ENCODE measurements at regions not wholly inside any gene's neighbourhood (a gene's known extent, or its start where the extent isn't known, plus 50 kb on each side); places are given as distances from the start of the nearest gene placed in this dataset.

DNA sequence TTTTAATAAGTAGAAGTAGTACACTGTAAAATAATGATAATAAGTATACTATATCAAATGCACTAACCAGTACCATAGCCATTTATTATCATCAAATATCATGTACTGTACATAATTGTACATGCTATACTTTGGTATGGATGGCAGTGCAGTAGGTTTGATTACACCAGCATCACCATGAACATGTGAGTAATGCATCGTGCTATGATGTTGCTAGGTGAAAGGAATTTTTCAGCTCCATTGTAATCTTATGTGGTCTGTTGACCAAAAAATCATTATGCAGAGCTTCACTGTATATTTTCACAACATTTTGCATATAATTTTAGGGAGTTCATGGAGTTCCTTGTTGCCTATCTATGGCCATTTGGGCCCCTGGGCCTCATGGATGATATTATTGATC lies 72.2 kb upstream of the HMHB1 start:
- H3K27ac Mint-ChIP-seq: no peak overlapping the region
- ATAC-seq (replicated peaks) (no peak), DNase-seq (no peak)

DNA sequence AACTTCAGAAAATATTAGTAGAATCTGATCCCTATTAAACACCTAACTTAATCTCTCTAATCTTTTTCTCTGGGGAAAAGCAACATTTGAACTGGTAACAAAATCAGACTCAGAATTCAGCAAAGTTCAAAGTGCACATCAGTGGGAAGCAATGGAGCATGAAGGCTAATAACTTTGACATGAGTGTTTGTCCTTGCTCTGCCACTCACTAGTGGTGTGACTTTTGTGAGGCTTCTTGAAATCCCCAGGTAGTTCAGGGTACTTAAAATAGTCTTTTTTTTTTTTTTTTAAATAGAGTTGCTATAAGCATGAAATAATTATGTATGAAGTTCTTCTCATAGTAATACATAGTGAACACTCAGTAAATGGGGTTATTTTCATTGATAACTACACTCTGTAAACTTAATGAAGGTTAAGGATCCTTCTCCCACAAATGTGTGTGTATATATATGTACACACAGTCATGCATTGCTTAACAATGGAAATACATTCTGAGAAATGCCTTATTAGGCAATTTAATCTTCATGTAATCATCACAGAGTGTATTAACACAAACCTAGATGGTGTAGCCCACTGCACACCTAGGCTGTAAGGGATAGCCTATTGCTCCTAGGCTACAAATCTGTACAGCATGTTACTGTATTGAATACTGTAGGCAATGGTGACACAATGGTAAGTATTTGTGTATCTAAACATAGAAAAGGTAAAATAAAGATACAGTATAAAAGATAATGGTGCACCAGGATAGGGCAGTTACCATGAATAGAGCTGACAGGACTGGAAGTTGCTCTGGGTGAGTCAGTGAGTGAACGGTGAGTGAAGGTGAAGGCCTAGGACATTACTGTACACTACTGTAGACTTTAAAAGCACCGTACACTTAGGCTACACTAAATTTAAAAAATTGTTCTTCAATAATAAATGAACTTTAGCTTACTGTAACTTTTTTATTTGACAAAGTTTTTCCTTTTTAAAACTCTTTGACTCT lies 73.3 kb upstream of the HMHB1 start:
- no peak overlapping the region for H3K4me3 Mint-ChIP-seq
- peaks cover 6 to 18% of the 10 kb centered on the region in 2 donors for H3K4me1 Mint-ChIP-seq
- H3K36me3 Mint-ChIP-seq: no peaks in the 10 kb centered on the region
- no peaks in the 10 kb centered on the region for H3K27me3 Mint-ChIP-seq
- DNase-seq (no peak), ATAC-seq (replicated peaks) (no peak)
- H3K27ac Mint-ChIP-seq: no peak overlapping the region
- no peaks in the 10 kb centered on the region for H3K9me3 Mint-ChIP-seq

More for the DNA sequence above, 72.2 kb upstream of the HMHB1 start:
- Mint-ChIP-seq H3K4me3 (no peak overlapping the region), H3K36me3 (no peaks in the 10 kb centered on the region), H3K9me3 (no peaks in the 10 kb centered on the region), H3K27me3 (peaks cover 0 to 6% of the 10 kb centered on the region in 2 donors), H3K4me1 (peaks cover 6 to 18% of the 10 kb centered on the region in 2 donors)

DNA sequence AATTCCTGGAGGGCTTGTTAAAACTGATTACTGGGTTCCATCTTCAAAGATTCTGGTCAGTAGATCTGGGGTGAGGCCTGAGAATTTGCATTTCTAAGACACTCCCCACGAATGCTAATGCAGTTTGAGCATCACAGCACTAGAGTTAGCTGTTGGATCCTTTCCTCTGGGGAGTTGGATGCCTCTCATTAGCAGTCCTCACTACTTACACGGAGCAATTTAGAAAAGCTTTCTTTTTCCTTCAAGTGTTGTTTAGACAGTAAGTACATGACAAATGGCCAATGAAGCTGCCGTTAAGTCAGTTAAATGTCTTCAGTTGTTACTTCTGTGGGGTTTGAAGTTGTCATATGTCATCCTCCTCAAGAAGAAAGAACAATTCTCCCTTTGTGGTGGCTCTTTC lies 74.9 kb upstream of the HMHB1 start:
- Mint-ChIP-seq H3K4me3 (no peak overlapping the region), H3K36me3 (no peaks in the 10 kb centered on the region), H3K27ac (no peak overlapping the region), H3K27me3 (no peaks in the 10 kb centered on the region), H3K9me3 (no peaks in the 10 kb centered on the region), H3K4me1 (peaks cover 6 to 18% of the 10 kb centered on the region in 2 donors)
- ATAC-seq (replicated peaks) (no peak), DNase-seq (no peak)

DNA sequence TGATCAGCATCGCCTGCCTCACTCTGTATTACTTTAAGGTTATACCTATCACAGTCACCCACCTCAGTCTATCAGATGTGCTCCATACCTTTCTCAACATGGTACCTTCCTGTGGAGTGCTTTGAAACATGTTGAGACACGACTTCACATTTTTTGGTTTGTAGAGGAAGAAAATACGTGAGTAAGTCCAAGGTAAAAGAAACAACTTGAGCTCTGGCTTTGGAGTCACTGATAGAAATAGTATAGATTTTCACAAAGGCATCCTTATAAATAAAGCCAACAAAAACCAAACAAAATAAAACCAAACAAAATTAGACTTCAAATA lies 77.5 kb upstream of the HMHB1 start:
- no peaks in the 10 kb centered on the region for H3K9me3 Mint-ChIP-seq
- H3K4me3 Mint-ChIP-seq: no peak overlapping the region
- DNase-seq: no peak
- H3K27me3 Mint-ChIP-seq: no peaks in the 10 kb centered on the region
- H3K4me1 Mint-ChIP-seq: peaks cover 0 to 5% of the 10 kb centered on the region in 2 donors
- H3K36me3 Mint-ChIP-seq: no peaks in the 10 kb centered on the region
- no peak overlapping the region for H3K27ac Mint-ChIP-seq
- no peak for ATAC-seq (replicated peaks)

DNA sequence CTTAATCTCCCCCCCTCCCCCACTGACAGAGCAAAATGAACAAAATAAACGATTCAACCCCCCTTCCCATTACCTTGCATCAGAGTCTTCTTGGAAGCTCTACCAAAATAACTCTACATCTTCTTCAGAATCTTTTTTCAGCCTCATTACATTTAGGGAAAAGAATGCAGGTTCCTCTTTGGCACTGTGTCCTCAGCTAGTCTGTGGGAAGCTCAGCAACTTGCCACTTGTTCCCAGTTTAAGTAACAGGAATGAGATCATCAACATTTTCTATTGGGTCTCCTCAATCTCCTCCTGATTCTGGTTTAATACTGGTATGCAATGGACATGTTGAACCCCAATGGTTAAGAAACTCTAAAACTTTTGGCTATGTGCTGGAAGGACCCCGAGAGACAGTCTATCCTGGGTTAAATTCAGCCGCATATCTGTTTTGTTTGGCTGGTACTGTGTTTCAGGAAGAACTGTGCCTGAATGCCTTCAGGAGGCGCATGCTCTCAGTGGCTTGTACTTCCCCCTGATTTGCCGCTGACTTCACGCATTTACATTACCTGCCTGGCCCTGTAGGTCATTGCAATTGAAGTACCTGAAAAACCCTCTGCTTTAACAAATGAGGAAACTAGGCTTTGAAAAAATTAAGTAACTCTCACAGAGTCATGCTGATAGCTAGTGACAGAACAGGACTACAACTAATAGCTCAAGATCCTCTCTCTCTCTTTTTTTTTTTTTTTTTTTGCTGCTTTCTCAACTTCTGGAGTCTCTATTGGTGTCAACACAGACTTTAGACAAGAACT lies 78.1 kb upstream of the HMHB1 start:
- Mint-ChIP-seq H3K9me3 (peaks cover 0 to 2% of the 10 kb centered on the region in 2 donors), H3K4me1 (peaks cover 0 to 5% of the 10 kb centered on the region in 2 donors), H3K27ac (no peak overlapping the region), H3K4me3 (no peak overlapping the region), H3K27me3 (no peaks in the 10 kb centered on the region), H3K36me3 (no peaks in the 10 kb centered on the region)
- DNase-seq (no peak), ATAC-seq (replicated peaks) (no peak)

DNA sequence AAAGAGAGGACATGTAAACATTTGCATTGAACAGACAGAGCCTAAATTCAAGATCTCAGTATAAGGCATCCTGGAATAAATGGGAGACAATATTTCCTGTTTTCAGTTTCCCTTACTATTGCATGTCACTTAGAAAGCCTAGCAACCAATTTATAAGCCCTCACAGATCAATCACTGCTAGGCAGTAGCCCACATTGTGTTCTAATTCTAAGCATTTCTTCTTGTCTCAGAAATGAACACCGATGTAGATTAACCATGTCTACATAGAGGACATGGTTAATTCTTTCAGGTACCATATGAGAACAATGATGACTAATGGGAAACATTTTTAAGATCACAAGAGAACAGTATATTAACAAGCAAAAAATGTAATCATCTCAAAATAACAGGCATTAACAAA lies 79.6 kb upstream of the HMHB1 start:
- peaks cover 0 to 2% of the 10 kb centered on the region in 2 donors for H3K9me3 Mint-ChIP-seq
- no peaks in the 10 kb centered on the region for H3K36me3 Mint-ChIP-seq
- DNase-seq (no peak), ATAC-seq (replicated peaks) (no peak)
- no peaks in the 10 kb centered on the region for H3K4me1 Mint-ChIP-seq
- H3K27ac Mint-ChIP-seq: no peak overlapping the region
- no peaks in the 10 kb centered on the region for H3K27me3 Mint-ChIP-seq
- H3K4me3 Mint-ChIP-seq: no peak overlapping the region

DNA sequence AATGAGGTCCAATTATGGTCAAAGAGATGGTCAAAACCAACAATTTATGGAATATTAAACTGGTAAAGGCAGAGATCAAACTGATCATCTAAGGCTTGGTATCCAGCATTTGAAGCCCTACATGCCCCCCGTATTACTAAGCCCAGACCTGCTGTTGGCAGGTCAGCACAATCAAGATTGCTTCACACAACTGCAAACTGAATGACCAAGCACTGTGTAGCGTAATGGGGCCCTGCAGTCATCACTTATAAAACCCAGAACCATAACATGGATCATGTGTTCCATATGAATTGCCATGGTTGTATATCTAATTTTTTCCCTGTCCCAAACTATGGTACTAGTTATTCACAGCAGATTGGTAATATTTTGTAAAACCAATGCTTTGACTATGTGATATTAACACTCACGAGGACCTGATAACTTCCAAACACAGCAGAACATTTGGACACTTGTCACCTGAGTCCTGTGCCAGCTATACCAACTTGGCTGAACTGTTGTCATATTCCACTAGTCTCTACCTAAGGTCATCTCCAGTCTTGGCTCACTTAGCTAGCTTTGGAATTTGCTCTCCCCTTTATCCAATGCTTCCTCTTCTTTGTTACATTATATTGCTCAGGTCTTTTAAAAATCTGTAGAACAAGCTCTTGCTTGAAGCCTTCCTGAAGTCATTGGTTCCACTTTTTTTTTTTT lies 81.7 kb upstream of the HMHB1 start:
- peaks cover 0 to 4% of the 10 kb centered on the region in 2 donors for H3K9me3 Mint-ChIP-seq
- H3K4me3 Mint-ChIP-seq: no peak overlapping the region
- no peaks in the 10 kb centered on the region for H3K4me1 Mint-ChIP-seq
- no peaks in the 10 kb centered on the region for H3K27me3 Mint-ChIP-seq
- H3K27ac Mint-ChIP-seq: no peak overlapping the region
- peaks cover 0 to 4% of the 10 kb centered on the region in 2 donors for H3K36me3 Mint-ChIP-seq
- no peak for ATAC-seq (replicated peaks)
- no peak for DNase-seq

DNA sequence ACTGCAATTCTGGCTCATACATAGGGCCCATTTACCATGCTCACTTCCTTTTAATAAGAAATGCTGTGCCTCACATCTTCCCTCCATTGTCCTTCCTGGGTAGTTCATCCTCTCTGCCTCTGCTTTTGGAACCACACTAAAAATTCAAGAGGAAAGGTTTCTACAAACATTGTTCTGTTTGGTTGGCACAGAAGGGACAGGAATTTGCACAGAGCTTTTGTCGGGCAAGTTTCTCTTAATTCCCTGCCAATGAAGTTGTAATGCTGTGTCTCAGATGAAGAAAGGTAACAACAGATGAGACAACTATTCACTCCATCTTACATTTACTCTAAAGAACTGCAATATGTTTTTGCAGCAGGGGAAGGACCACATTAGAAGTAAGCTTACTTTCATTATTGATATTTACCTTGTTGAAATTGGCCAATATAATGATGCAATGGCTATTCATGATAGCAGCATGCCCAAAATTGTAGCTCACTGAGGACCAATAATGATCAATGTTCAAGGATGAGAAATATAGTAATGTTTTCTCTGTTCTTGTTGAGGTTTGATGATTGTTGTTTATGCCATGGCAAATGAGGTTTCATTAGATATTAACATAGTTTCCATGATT lies 82.5 kb upstream of the HMHB1 start:
- Mint-ChIP-seq H3K4me1 (no peaks in the 10 kb centered on the region), H3K27ac (no peak overlapping the region), H3K4me3 (no peak overlapping the region)

DNA sequence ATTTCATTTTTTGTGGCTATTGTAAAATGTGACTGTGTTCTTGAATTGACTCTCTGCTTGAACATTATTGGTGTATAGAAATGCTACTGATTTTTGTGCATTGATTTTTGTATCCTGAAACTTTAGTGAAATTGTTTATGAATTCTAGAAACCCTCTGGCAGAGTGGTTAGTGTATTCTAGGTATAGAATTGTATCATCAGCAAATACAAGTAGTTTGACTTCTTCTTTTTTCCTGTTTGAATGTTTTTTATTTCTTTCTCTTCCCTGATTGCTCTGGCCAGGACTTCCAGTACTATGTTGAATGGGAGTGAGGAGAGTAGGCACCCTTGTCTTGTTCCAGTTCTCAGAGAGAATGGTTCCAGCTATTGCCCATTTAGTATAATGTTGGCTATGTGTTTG lies 88.8 kb upstream of the HMHB1 start:
- Mint-ChIP-seq H3K36me3 (peaks cover 11 to 15% of the 10 kb centered on the region in 2 donors), H3K4me3 (no peak overlapping the region), H3K27ac (no peak overlapping the region), H3K27me3 (no peaks in the 10 kb centered on the region), H3K4me1 (no peaks in the 10 kb centered on the region), H3K9me3 (peaks cover 13 to 14% of the 10 kb centered on the region in 2 donors)
- ATAC-seq (replicated peaks) (no peak), DNase-seq (no peak)

More for the DNA sequence above, 82.5 kb upstream of the HMHB1 start:
- ATAC-seq (replicated peaks) (no peak), DNase-seq (no peak)
- Mint-ChIP-seq H3K36me3 (peaks cover 6 to 10% of the 10 kb centered on the region in 2 donors), H3K9me3 (peaks cover 7 to 10% of the 10 kb centered on the region in 2 donors), H3K27me3 (no peaks in the 10 kb centered on the region)

DNA sequence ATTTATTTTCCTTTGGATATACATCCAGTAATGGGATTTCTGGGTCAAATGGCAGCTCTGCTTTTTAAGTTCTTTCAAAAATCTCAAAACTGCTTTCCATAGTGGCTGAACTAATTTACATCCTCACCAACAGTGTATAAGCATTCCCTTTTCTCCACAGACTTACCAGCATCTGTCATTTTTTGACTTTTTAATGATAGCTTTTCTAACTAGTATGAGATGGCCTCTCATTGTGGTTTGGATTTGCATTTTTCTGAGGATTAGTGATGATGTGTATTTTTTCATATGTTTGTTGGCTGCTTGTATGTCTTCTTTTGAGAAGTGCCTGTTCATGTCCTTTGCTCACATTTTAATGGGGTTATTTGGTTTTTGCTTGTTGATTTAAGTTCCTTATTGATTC lies 90.0 kb upstream of the HMHB1 start:
- Mint-ChIP-seq H3K4me1 (no peaks in the 10 kb centered on the region), H3K4me3 (no peak overlapping the region)

DNA sequence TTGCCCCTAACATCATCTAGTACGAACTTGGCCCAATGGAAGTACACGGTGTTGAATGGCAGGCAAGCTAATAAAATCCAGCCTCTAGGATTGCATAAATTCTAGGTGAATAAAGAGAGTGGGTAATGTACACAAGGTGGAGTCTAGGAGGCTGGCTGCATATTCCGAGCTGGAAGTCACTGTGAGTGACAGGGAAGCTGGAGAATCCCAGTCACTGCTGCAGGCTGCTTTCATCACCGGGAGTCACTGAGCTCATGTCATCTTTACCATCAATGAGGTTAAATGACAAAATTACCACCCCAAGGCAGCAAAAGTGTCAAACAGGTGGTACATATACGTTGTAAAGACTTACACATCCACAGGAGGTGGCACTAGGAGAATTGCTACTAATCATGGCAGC lies 91.3 kb upstream of the HMHB1 start:
- no peaks in the 10 kb centered on the region for H3K4me1 Mint-ChIP-seq
- DNase-seq: no peak
- H3K9me3 Mint-ChIP-seq: peaks cover 13 to 14% of the 10 kb centered on the region in 2 donors
- no peak overlapping the region for H3K27ac Mint-ChIP-seq
- peaks cover 11 to 14% of the 10 kb centered on the region in 2 donors for H3K36me3 Mint-ChIP-seq
- H3K27me3 Mint-ChIP-seq: no peaks in the 10 kb centered on the region
- no peak for ATAC-seq (replicated peaks)
- H3K4me3 Mint-ChIP-seq: no peak overlapping the region

More for the DNA sequence above, 90.0 kb upstream of the HMHB1 start:
- H3K27ac Mint-ChIP-seq: no peak overlapping the region
- no peaks in the 10 kb centered on the region for H3K27me3 Mint-ChIP-seq
- peaks cover 11 to 15% of the 10 kb centered on the region in 2 donors for H3K36me3 Mint-ChIP-seq
- ATAC-seq (replicated peaks): no peak
- H3K9me3 Mint-ChIP-seq: peaks cover 13 to 14% of the 10 kb centered on the region in 2 donors
- no peak for DNase-seq

DNA sequence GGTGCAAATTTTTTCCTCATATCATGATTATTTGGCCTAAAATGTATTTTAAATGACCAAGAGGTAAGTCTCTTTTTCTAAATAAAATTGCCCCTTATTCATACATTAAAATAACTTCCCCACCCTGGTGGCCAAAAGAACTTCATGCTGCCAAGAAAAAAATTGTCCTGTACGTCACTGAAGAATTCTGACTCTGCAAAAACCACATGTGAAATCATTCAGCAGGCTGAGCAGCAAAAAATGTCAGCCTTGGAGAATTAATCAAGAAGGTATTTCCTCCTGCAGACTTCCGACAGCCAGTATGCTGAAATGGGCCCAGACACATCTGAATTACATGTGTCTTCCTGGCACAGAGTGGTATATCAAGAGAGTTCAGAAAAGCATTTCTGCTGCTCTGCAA lies 94.6 kb upstream of the HMHB1 start:
- no peak overlapping the region for H3K27ac Mint-ChIP-seq
- no peak overlapping the region for H3K4me3 Mint-ChIP-seq
- H3K9me3 Mint-ChIP-seq: no peaks in the 10 kb centered on the region
- no peaks in the 10 kb centered on the region for H3K36me3 Mint-ChIP-seq
- peaks cover 5 to 10% of the 10 kb centered on the region in 2 donors for H3K4me1 Mint-ChIP-seq
- DNase-seq (no peak), ATAC-seq (replicated peaks) (no peak)
- H3K27me3 Mint-ChIP-seq: no peaks in the 10 kb centered on the region

DNA sequence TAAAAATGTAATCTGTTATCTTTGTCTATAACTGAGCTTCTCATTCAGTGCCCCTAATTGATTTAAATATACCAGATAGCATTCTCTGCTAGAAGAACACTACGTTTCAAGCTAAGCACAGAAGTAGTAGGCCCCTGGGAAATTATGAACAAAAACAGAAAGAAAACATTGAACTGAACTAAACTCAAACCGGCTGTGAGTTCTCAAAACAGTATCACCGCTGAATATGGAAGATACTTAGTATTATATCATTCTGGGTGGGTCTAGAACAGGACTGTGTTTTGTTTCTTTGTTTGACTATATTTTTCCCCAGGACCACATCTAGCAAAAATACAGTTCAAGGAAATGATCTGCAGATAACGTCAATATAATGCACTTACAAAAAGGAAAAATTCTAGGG lies 95.1 kb upstream of the HMHB1 start:
- no peaks in the 10 kb centered on the region for H3K9me3 Mint-ChIP-seq
- peaks cover 5 to 10% of the 10 kb centered on the region in 2 donors for H3K4me1 Mint-ChIP-seq
- no peak overlapping the region for H3K4me3 Mint-ChIP-seq
- H3K27me3 Mint-ChIP-seq: no peaks in the 10 kb centered on the region
- no peaks in the 10 kb centered on the region for H3K36me3 Mint-ChIP-seq
- DNase-seq (no peak), ATAC-seq (replicated peaks) (no peak)
- no peak overlapping the region for H3K27ac Mint-ChIP-seq

DNA sequence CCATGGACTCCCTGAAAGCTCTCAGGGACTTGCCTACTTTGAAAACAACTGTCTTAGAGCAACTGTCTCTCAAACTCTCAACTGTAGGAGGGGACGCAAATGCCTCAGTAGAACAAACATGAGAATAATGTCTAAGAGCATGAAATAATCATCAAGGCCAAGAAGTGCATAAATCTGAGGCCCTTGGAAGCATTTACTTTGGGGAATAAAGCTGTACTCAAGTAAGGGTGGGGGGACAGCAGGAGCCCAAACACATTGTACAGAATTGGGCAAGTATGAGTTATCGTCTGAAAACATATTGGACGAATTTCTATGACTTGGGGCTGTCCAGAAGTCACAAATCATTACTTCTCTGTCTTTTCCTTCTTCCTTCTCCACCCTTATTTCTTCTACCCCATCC lies 96.3 kb upstream of the HMHB1 start:
- ATAC-seq (replicated peaks) (no peak), DNase-seq (no peak)
- Mint-ChIP-seq H3K4me3 (no peak overlapping the region), H3K9me3 (no peaks in the 10 kb centered on the region), H3K27me3 (no peaks in the 10 kb centered on the region), H3K36me3 (no peaks in the 10 kb centered on the region), H3K27ac (no peak overlapping the region), H3K4me1 (peaks cover 5 to 10% of the 10 kb centered on the region in 2 donors)

All from stimulated activated naive B cell treated with anti-CD40 and anti-IgM and Interleukin-4, amounts not matched to agents 10 μg/mL and 1 μg/mL and 100 μg/mL, for 72 hours (primary cell).